ENCODE measurements at regions not wholly inside any gene's neighbourhood (a gene's known extent, or its start where the extent isn't known, plus 50 kb on each side); places are given as distances from the start of the nearest gene placed in this dataset.

- no peaks in the 10 kb centered on the region for H3K4me1 ChIP-seq
- no peak for DNase-seq (ENCODE audit: low spot score)
- no peak overlapping the region for H3K27ac ChIP-seq
Measured at GRCh38 chr13:106989876-106990275, 421.9 kb upstream of the ARGLU1 start.

GRCh38 chr13:106987427-106987785 lies 419.5 kb upstream of the ARGLU1 start:
- Histone ChIP-seq H3K4me3 (no peak overlapping the region), H3K9me3 (no peaks in the 10 kb centered on the region), H3K27me3 (no peaks in the 10 kb centered on the region), H3K27ac (no peak overlapping the region), H3K4me1 (no peaks in the 10 kb centered on the region), H3K36me3 (no peaks in the 10 kb centered on the region)
- TF ChIP-seq CTCF (IDR thresholded peaks at IDR 0.05) = no peak
- DNase-seq (ENCODE audit: low spot score) = no peak

More at GRCh38 chr13:106989876-106990275, 421.9 kb upstream of the ARGLU1 start:
- no peak for TF ChIP-seq CTCF (IDR thresholded peaks at IDR 0.05)
- Histone ChIP-seq H3K27me3 (no peaks in the 10 kb centered on the region), H3K9me3 (no peaks in the 10 kb centered on the region), H3K4me3 (no peak overlapping the region), H3K36me3 (no peaks in the 10 kb centered on the region)

- Histone ChIP-seq H3K27me3 (no peaks in the 10 kb centered on the region), H3K4me3 (no peak overlapping the region), H3K27ac (no peak overlapping the region), H3K36me3 (no peaks in the 10 kb centered on the region), H3K9me3 (no peaks in the 10 kb centered on the region), H3K4me1 (no peaks in the 10 kb centered on the region)
- TF ChIP-seq CTCF (IDR thresholded peaks at IDR 0.05) = no peak
- DNase-seq (ENCODE audit: low spot score) = no peak
Measured at GRCh38 chr13:106986687-106987426, 418.9 kb upstream of the ARGLU1 start.

GRCh38 chr13:106986033-106986484 lies 418.1 kb upstream of the ARGLU1 start:
- H3K27me3 ChIP-seq = no peaks in the 10 kb centered on the region
- no peak for DNase-seq (ENCODE audit: low spot score)
- no peak overlapping the region for H3K4me3 ChIP-seq
- H3K4me1 ChIP-seq = no peaks in the 10 kb centered on the region
- H3K36me3 ChIP-seq = no peaks in the 10 kb centered on the region
- TF ChIP-seq CTCF (IDR thresholded peaks at IDR 0.05) = no peak
- H3K27ac ChIP-seq = no peak overlapping the region
- H3K9me3 ChIP-seq = no peaks in the 10 kb centered on the region

GRCh38 chr13:106985481-106985880 lies 417.5 kb upstream of the ARGLU1 start:
- H3K36me3 ChIP-seq = no peaks in the 10 kb centered on the region
- H3K4me1 ChIP-seq = no peaks in the 10 kb centered on the region
- no peaks in the 10 kb centered on the region for H3K9me3 ChIP-seq
- H3K4me3 ChIP-seq = no peak overlapping the region
- no peak for TF ChIP-seq CTCF (IDR thresholded peaks at IDR 0.05)
- no peaks in the 10 kb centered on the region for H3K27me3 ChIP-seq
- DNase-seq (ENCODE audit: low spot score) = no peak
- H3K27ac ChIP-seq = no peak overlapping the region

GRCh38 chr13:106981051-106981450 lies 413.1 kb upstream of the ARGLU1 start:
- H3K36me3 ChIP-seq = no peaks in the 10 kb centered on the region
- DNase-seq (ENCODE audit: low spot score) = no peak
- no peak overlapping the region for H3K27ac ChIP-seq
- no peak overlapping the region for H3K4me3 ChIP-seq
- H3K9me3 ChIP-seq = no peaks in the 10 kb centered on the region
- H3K27me3 ChIP-seq = no peaks in the 10 kb centered on the region
- no peak for TF ChIP-seq CTCF (IDR thresholded peaks at IDR 0.05)
- no peaks in the 10 kb centered on the region for H3K4me1 ChIP-seq
